Lung (tissue), 11 donors: ENCODE measurements at regions not wholly inside any gene's neighbourhood (a gene's known extent, or its start where the extent isn't known, plus 50 kb on each side); places are given as distances from the start of the nearest gene placed in this dataset.

Experiments
- ATAC-seq: fragments of 200-7000 bp; cut with Tn5 transposase; one replicate; pipeline ENCODE4 v1.9.1; 2020; ENCODE audit warnings: moderate number of reproducible peaks; ENCODE audit not compliant: insufficient read depth, low FRiP score
- DNase-seq, 3 donors: peaks; one replicate each; pipeline ENCODE4 v3.0.0-alpha.2; 2013 to 2017
- H3K27ac ChIP-seq, 2 donors: one replicate each; pipeline ENCODE4 v1.5.1; 2013; ENCODE audit warnings: mild to moderate bottlenecking in 2 of 2, moderate library complexity in 2 of 2, control low read depth in 1 of 2, inconsistent platforms in 1 of 2, low read depth in 1 of 2, low read length in 1 of 2
- H3K27me3 ChIP-seq, 3 donors: one replicate each; pipeline ENCODE4 v1.5.1; 2013; ENCODE audit warnings: low read length in 2 of 3; ENCODE audit not compliant: control insufficient read depth in 3 of 3, insufficient read depth in 3 of 3
- H3K36me3 ChIP-seq, 4 donors: one replicate each; pipeline ENCODE4 v1.5.1; 2013; ENCODE audit warnings: low read length in 4 of 4, mild to moderate bottlenecking in 1 of 4, moderate library complexity in 1 of 4; ENCODE audit not compliant: control insufficient read depth in 4 of 4, insufficient read depth in 4 of 4
- H3K4me1 ChIP-seq, 5 donors: one replicate each; pipeline ENCODE4 v1.5.1; 2013; ENCODE audit warnings: low read length in 5 of 5, mild to moderate bottlenecking in 2 of 5, moderate library complexity in 1 of 5; ENCODE audit not compliant: control insufficient read depth in 5 of 5, insufficient read depth in 5 of 5
- H3K4me3 ChIP-seq: one replicate; pipeline ENCODE4 v1.5.1; 2013; ENCODE audit warnings: mild to moderate bottlenecking, control low read depth, moderate library complexity
- H3K9ac ChIP-seq, 2 donors: one replicate each; pipeline ENCODE4 v1.5.1; 2013; ENCODE audit warnings: low read length in 2 of 2, control low read depth in 1 of 2; ENCODE audit not compliant: insufficient read depth in 1 of 2
- H3K9me3 ChIP-seq, 4 donors: one replicate each; pipeline ENCODE4 v1.5.1; 2013; ENCODE audit warnings: low read length in 3 of 4, mild to moderate bottlenecking in 1 of 4, moderate library complexity in 1 of 4; ENCODE audit not compliant: control insufficient read depth in 4 of 4, insufficient read depth in 3 of 4
- WGBS, 2 donors: extraction: QIAGEN DNeasy Blood & Tissue Kit; methylation state at CpG; one replicate each; pipeline ENCODE4 v1.1.7; 2013; 5-methylcytosine and 5-hydroxymethylcytosine counted together
- TF ChIP-seq, protein P1 (sequence below): IDR thresholded peaks from 2 replicates; pipeline ENCODE4 v1.5.1; 2012; ENCODE audit warnings: mild to moderate bottlenecking; ENCODE audit errors: control extremely low read depth, extremely low read depth
- donor health status: control.
- donor health status: control.
- donor health status: Bipolar disorder and iron deficiency.
- donor health status: healthy.
- donor health status: DM: yes; HTN: yes; CAD: no.

DNA sequence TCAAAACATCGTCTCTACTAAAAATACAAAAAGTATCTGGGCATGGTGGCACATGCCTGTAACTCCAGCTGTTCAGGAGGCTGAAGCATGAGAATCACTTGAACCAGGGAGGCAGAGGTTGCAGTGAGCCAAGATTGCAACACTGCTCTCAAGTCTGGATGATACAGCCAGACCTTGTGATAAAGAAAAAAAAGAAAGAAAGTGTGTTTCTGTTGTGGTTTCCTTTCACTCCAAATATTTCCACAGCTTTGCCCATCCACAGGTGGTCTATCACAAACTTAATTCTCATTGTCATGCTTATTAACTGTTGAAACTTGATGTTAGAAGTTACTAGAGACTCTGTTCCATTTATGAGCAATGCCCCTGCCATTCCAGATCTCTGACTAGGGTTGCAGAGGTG lies 316.0 kb upstream of the SEMA3C start:
- Histone ChIP-seq H3K36me3 (no peaks in the 10 kb centered on the region), H3K9me3 (peaks cover 0 to 6% (median 0%) of the 10 kb centered on the region in 4 donors), H3K27me3 (no peaks in the 10 kb centered on the region), H3K9ac (no peak overlapping the region), H3K27ac (no peak overlapping the region), H3K4me3 (no peak overlapping the region), H3K4me1 (peaks cover 0 to 22% (median 3%) of the 10 kb centered on the region in 5 donors)
- DNase-seq (peak in 1 of 3 donors; percentile 16), ATAC-seq (no peak)
- TF ChIP-seq, protein P1, sequence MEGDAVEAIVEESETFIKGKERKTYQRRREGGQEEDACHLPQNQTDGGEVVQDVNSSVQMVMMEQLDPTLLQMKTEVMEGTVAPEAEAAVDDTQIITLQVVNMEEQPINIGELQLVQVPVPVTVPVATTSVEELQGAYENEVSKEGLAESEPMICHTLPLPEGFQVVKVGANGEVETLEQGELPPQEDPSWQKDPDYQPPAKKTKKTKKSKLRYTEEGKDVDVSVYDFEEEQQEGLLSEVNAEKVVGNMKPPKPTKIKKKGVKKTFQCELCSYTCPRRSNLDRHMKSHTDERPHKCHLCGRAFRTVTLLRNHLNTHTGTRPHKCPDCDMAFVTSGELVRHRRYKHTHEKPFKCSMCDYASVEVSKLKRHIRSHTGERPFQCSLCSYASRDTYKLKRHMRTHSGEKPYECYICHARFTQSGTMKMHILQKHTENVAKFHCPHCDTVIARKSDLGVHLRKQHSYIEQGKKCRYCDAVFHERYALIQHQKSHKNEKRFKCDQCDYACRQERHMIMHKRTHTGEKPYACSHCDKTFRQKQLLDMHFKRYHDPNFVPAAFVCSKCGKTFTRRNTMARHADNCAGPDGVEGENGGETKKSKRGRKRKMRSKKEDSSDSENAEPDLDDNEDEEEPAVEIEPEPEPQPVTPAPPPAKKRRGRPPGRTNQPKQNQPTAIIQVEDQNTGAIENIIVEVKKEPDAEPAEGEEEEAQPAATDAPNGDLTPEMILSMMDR: no peak
- WGBS, 2 donors: 63 to 73% methylated on average over 1 of the region's 1 CpG

DNA sequence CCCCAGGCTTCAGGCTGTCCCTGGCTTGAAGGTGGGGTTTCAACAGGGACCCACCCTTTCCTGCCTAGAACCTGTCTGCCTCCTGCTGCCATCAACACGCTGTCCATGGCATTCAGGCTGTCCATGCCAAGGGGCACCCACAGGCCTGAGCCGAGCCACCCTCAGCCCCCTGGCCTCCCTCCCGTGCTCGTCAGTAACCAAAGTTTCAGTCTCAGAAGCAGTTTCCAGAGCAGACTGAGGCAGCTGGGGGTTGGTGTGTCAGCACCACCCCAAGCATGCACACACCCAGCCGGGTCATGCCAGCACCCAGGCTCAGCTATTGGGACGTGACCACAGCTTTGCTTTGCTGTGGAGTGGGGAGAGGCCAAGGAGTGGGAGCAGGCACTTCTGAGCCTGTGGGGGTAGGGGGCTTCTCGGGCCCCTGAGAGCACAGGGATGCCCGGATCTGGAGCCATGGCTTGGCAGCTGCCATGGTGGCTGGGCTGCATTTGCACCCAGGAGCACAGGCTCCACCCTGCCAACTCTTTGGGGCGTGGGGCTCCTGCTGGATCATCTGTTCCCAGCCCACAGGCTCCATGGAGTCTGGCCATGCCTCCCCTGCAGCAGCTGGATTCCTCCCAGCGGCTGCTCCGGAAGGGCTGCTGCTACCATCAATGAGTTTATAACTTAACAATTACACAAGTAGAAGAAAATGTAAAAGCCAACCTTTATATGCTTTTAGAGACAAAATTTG lies 314.5 kb upstream of the SEMA3C start:
- H3K36me3 ChIP-seq: no peaks in the 10 kb centered on the region
- H3K27ac ChIP-seq: no peak overlapping the region
- TF ChIP-seq, protein P1: no peak
- DNase-seq (peak in 1 of 3 donors; percentile 23), ATAC-seq (no peak)
- H3K9ac ChIP-seq: no peak overlapping the region
- H3K4me1 ChIP-seq: peaks cover 0 to 22% (median 3%) of the 10 kb centered on the region in 5 donors
- H3K4me3 ChIP-seq: no peak overlapping the region
- 93 to 94% methylated on average over 11 of the region's 11 CpGs for WGBS, 2 donors
- no peaks in the 10 kb centered on the region for H3K27me3 ChIP-seq
- peaks cover 0 to 6% (median 0%) of the 10 kb centered on the region in 4 donors for H3K9me3 ChIP-seq

DNA sequence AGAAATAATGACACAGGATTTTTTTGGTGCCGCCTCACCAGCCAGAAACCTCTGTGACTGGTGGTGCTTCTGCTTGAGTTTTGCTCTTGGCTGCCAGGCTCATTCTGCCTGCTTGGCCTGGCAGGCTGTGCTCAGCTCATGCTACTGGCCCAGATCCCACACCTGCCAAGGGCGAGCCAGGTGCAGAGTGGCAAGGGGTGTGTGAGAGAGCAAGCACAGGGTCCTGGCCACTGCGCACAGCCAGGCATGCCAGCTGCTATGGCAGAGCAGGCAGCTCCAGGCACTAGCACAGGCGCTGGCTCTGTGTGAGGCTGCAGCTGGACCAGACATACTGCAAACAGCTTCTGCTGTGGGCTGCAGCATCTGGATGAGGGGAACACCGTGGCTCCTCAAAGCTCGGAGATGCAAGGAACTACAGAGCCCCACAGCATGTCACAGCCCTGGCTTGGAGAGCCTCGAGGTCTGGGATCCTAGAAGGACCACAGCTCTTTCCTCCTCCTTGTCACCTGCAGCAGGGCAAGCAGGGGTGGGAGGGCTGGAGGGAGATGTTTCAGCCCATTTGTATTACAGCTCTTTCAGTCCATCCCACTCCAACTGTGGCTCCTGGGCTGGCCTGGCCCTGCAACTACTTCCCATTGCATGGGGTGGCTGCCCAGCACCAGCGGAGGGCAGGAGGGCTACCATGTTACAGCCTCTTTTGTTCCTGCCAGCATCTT lies 313.4 kb upstream of the SEMA3C start:
- 75 to 77% methylated on average over 8 of the region's 8 CpGs for WGBS, 2 donors

More for the DNA sequence above, 313.4 kb upstream of the SEMA3C start:
- peaks cover 0 to 6% (median 0%) of the 10 kb centered on the region in 4 donors for H3K9me3 ChIP-seq
- ATAC-seq (no peak), DNase-seq (no peak)
- TF ChIP-seq, protein P1: no peak
- H3K4me3 ChIP-seq: no peak overlapping the region
- no peak overlapping the region for H3K27ac ChIP-seq
- no peak overlapping the region for H3K9ac ChIP-seq
- no peaks in the 10 kb centered on the region for H3K36me3 ChIP-seq
- H3K4me1 ChIP-seq: peaks cover 0 to 22% (median 3%) of the 10 kb centered on the region in 5 donors
- no peaks in the 10 kb centered on the region for H3K27me3 ChIP-seq
